ENCODE measurements at regions not wholly inside any gene's neighbourhood (a gene's known extent, or its start where the extent isn't known, plus 50 kb on each side); places are given as distances from the start of the nearest gene placed in this dataset.

DNA sequence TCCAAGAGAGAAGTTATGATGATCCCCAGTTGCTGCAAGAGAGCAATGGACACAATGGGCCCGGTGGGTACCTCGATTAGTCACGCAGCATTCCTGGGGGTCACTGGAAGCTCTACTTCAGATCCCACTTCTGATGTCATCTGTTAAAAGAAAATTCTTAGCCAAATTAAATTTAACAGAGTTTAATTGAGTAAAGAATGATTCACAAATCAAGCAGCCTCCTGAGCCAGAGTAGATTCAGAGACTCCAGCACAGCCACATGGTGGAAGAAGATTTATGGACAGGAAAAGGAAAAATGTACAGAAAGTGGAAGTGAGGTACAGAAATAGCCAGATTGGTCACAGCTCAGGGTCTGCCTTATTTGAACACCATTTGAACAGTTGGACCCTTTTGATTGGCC, 107.5 kb downstream of the SPTSSA start:
- Histone ChIP-seq H3K36me3 (ENCODE audit: control insufficient read depth in 3 of 3, insufficient read depth in 3 of 3, low read length in 3 of 3) (no peaks in the 10 kb centered on the region), H3K9me3 (ENCODE audit: control insufficient read depth in 3 of 3, low read length in 3 of 3) (no peaks in the 10 kb centered on the region), H3K4me1 (ENCODE audit: control insufficient read depth in 3 of 3, insufficient read depth in 3 of 3, low read length in 3 of 3) (no peaks in the 10 kb centered on the region), H3K9ac (ENCODE audit: low read depth in 1 of 3, low read length in 3 of 3) (no peak overlapping the region), H3K27me3 (ENCODE audit: control insufficient read depth in 3 of 3, insufficient read depth in 3 of 3, low read length in 3 of 3) (no peaks in the 10 kb centered on the region), H3K27ac (ENCODE audit: low read depth, low read length) (no peak overlapping the region), H3K4me3 (ENCODE audit: low read length in 3 of 3) (no peak overlapping the region)

DNA sequence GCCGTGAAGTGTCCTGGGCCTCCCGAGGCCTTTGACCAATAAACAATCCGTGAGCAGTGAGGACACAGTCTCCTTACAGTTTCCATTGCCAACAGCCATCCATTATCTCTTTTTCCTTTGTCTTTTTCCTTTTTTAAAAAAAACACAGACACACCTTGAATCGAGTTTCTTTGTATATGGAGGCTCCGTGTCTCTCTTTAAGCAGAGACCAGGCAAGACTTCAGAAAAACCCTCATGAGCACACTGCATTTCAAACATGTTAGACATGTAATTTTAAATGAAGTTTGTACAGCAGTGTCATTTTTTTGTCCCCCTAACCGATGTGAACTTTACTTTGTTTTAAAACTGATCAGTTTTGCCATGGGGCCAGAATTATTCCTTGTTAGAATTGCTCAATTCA, 111.1 kb downstream of the SPTSSA start:
- H3K36me3 ChIP-seq (ENCODE audit: control insufficient read depth in 3 of 3, insufficient read depth in 3 of 3, low read length in 3 of 3) = no peaks in the 10 kb centered on the region
- no peaks in the 10 kb centered on the region for H3K4me1 ChIP-seq (ENCODE audit: control insufficient read depth in 3 of 3, insufficient read depth in 3 of 3, low read length in 3 of 3)
- H3K4me3 ChIP-seq (ENCODE audit: low read length in 3 of 3) = no peak overlapping the region
- no peak overlapping the region for H3K9ac ChIP-seq (ENCODE audit: low read depth in 1 of 3, low read length in 3 of 3)
- no peak overlapping the region for H3K27ac ChIP-seq (ENCODE audit: low read depth, low read length)
- no peaks in the 10 kb centered on the region for H3K9me3 ChIP-seq (ENCODE audit: control insufficient read depth in 3 of 3, low read length in 3 of 3)
- H3K27me3 ChIP-seq (ENCODE audit: control insufficient read depth in 3 of 3, insufficient read depth in 3 of 3, low read length in 3 of 3) = no peaks in the 10 kb centered on the region

GRCh38 chr14:34348592-34348991, 113.4 kb downstream of the SPTSSA start:
- Histone ChIP-seq H3K4me1 (ENCODE audit: control insufficient read depth in 3 of 3, insufficient read depth in 3 of 3, low read length in 3 of 3) (no peaks in the 10 kb centered on the region), H3K27ac (ENCODE audit: low read depth, low read length) (no peak overlapping the region), H3K27me3 (ENCODE audit: control insufficient read depth in 3 of 3, insufficient read depth in 3 of 3, low read length in 3 of 3) (no peaks in the 10 kb centered on the region), H3K36me3 (ENCODE audit: control insufficient read depth in 3 of 3, insufficient read depth in 3 of 3, low read length in 3 of 3) (no peaks in the 10 kb centered on the region), H3K4me3 (ENCODE audit: low read length in 3 of 3) (no peak overlapping the region), H3K9me3 (ENCODE audit: control insufficient read depth in 3 of 3, low read length in 3 of 3) (no peaks in the 10 kb centered on the region), H3K9ac (ENCODE audit: low read depth in 1 of 3, low read length in 3 of 3) (no peak overlapping the region)

DNA sequence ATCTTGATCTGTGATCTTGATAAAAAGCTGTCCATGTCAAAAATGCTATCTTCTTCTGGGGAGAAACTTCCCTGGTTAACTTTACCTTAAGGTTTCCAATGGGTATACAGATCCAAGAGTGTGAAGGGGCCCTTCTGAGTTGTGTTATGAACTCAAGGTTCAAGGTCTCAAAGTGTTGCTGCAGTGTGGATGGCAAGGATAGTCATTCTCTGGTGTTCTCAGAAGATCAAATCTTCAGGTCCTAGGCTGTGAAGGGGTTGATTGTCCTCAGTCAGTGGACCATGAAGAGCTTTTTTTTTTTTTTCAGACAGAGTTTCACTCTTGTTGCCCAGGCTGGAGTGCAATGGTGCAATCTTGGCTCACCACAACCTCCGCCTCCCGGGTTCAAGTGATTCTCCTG, 114.4 kb downstream of the SPTSSA start:
- Histone ChIP-seq H3K36me3 (ENCODE audit: control insufficient read depth in 3 of 3, insufficient read depth in 3 of 3, low read length in 3 of 3) (no peaks in the 10 kb centered on the region), H3K4me1 (ENCODE audit: control insufficient read depth in 3 of 3, insufficient read depth in 3 of 3, low read length in 3 of 3) (no peaks in the 10 kb centered on the region), H3K4me3 (ENCODE audit: low read length in 3 of 3) (no peak overlapping the region), H3K9ac (ENCODE audit: low read depth in 1 of 3, low read length in 3 of 3) (no peak overlapping the region), H3K27ac (ENCODE audit: low read depth, low read length) (no peak overlapping the region), H3K27me3 (ENCODE audit: control insufficient read depth in 3 of 3, insufficient read depth in 3 of 3, low read length in 3 of 3) (no peaks in the 10 kb centered on the region), H3K9me3 (ENCODE audit: control insufficient read depth in 3 of 3, low read length in 3 of 3) (no peaks in the 10 kb centered on the region)

- H3K9me3 ChIP-seq (ENCODE audit: control insufficient read depth in 3 of 3, low read length in 3 of 3) = no peaks in the 10 kb centered on the region
- H3K4me1 ChIP-seq (ENCODE audit: control insufficient read depth in 3 of 3, insufficient read depth in 3 of 3, low read length in 3 of 3) = no peaks in the 10 kb centered on the region
- no peaks in the 10 kb centered on the region for H3K27me3 ChIP-seq (ENCODE audit: control insufficient read depth in 3 of 3, insufficient read depth in 3 of 3, low read length in 3 of 3)
- H3K9ac ChIP-seq (ENCODE audit: low read depth in 1 of 3, low read length in 3 of 3) = no peak overlapping the region
- no peak overlapping the region for H3K27ac ChIP-seq (ENCODE audit: low read depth, low read length)
- no peaks in the 10 kb centered on the region for H3K36me3 ChIP-seq (ENCODE audit: control insufficient read depth in 3 of 3, insufficient read depth in 3 of 3, low read length in 3 of 3)
- H3K4me3 ChIP-seq (ENCODE audit: low read length in 3 of 3) = no peak overlapping the region
Measured at GRCh38 chr14:34345718-34346465, 116.1 kb downstream of the SPTSSA start.

- no peaks in the 10 kb centered on the region for H3K36me3 ChIP-seq (ENCODE audit: control insufficient read depth in 3 of 3, insufficient read depth in 3 of 3, low read length in 3 of 3)
- no peaks in the 10 kb centered on the region for H3K4me1 ChIP-seq (ENCODE audit: control insufficient read depth in 3 of 3, insufficient read depth in 3 of 3, low read length in 3 of 3)
- H3K27ac ChIP-seq (ENCODE audit: low read depth, low read length) = no peak overlapping the region
- H3K9me3 ChIP-seq (ENCODE audit: control insufficient read depth in 3 of 3, low read length in 3 of 3) = no peaks in the 10 kb centered on the region
- H3K27me3 ChIP-seq (ENCODE audit: control insufficient read depth in 3 of 3, insufficient read depth in 3 of 3, low read length in 3 of 3) = no peaks in the 10 kb centered on the region
- no peak overlapping the region for H3K9ac ChIP-seq (ENCODE audit: low read depth in 1 of 3, low read length in 3 of 3)
- no peak overlapping the region for H3K4me3 ChIP-seq (ENCODE audit: low read length in 3 of 3)
Measured at GRCh38 chr14:34344318-34344717, 117.7 kb downstream of the SPTSSA start.

DNA sequence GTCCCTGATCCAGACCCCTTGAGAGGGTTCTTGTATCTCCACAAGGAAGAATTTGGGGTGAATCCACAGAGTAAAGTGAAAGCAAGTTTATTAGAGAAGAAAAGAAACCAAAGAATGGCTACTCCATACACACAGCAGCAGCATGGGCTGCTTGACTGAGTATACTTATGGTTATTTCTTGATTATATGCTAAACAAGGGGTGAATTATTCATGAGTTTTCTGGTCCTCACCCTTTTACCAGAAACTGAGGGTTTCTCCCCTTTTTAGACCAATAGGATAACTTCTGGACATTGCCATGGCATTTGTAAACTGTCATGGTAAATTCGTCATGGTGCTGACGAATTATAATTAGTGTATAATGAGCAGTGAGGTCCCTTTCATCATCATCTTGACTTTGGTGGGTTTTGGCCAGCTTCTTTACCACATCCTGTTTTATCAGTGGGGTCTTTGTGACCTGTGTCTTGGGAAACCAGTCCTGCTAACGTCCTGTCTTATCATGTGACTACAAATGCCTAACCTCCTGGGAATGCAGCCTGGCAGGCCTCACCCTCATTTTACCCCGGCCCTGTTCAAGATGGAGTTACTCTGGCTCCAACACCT, 121.9 kb downstream of the SPTSSA start:
- no peaks in the 10 kb centered on the region for H3K4me1 ChIP-seq (ENCODE audit: control insufficient read depth in 3 of 3, insufficient read depth in 3 of 3, low read length in 3 of 3)
- H3K9me3 ChIP-seq (ENCODE audit: control insufficient read depth in 3 of 3, low read length in 3 of 3) = no peaks in the 10 kb centered on the region
- H3K9ac ChIP-seq (ENCODE audit: low read depth in 1 of 3, low read length in 3 of 3) = no peak overlapping the region
- no peak overlapping the region for H3K27ac ChIP-seq (ENCODE audit: low read depth, low read length)
- H3K4me3 ChIP-seq (ENCODE audit: low read length in 3 of 3) = no peak overlapping the region
- H3K36me3 ChIP-seq (ENCODE audit: control insufficient read depth in 3 of 3, insufficient read depth in 3 of 3, low read length in 3 of 3) = no peaks in the 10 kb centered on the region
- no peaks in the 10 kb centered on the region for H3K27me3 ChIP-seq (ENCODE audit: control insufficient read depth in 3 of 3, insufficient read depth in 3 of 3, low read length in 3 of 3)

DNA sequence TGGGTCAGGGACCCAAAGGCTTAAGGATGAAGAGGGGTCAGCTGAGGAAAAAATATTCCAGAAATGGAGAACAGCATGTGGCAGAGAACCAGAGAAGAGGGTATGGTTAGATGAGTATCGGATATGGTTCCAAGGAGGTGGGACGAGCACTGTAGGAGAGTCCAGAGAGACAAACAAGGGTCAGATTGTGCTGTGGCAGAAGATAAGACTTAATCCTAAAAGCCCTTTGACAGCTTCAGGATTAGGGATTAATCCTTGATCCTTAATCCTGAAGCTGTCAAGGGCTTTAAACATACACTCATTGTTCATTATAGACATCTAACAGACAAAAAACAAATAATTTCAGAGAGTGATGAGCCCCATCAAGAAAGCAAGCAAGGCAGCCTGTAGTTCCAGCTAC, 124.0 kb downstream of the SPTSSA start:
- H3K27ac ChIP-seq (ENCODE audit: low read depth, low read length) = no peak overlapping the region
- no peaks in the 10 kb centered on the region for H3K36me3 ChIP-seq (ENCODE audit: control insufficient read depth in 3 of 3, insufficient read depth in 3 of 3, low read length in 3 of 3)
- H3K9ac ChIP-seq (ENCODE audit: low read depth in 1 of 3, low read length in 3 of 3) = no peak overlapping the region
- H3K9me3 ChIP-seq (ENCODE audit: control insufficient read depth in 3 of 3, low read length in 3 of 3) = no peaks in the 10 kb centered on the region
- no peaks in the 10 kb centered on the region for H3K27me3 ChIP-seq (ENCODE audit: control insufficient read depth in 3 of 3, insufficient read depth in 3 of 3, low read length in 3 of 3)
- H3K4me1 ChIP-seq (ENCODE audit: control insufficient read depth in 3 of 3, insufficient read depth in 3 of 3, low read length in 3 of 3) = no peaks in the 10 kb centered on the region
- no peak overlapping the region for H3K4me3 ChIP-seq (ENCODE audit: low read length in 3 of 3)

DNA sequence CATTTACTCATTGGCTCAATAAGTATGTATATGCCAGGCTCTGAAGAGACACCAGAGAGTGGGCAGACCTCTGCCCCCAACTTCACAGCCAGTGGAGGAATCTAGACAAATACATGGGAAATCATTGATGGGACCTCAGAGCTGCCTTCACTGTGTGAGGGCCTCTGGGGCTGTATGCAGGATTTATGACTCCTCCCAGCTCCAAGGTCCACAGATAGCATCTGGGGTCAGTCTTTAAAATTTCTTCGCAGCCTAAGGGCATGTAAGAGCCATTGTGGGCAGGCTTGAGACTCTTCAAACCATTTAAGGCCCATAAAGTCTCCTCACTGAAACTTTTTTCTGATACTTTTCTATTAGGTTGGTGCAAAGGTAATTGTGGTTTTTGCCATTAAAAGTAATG, 125.5 kb downstream of the SPTSSA start:
- Histone ChIP-seq H3K4me3 (ENCODE audit: low read length in 3 of 3) (no peak overlapping the region), H3K27ac (ENCODE audit: low read depth, low read length) (no peak overlapping the region), H3K9me3 (ENCODE audit: control insufficient read depth in 3 of 3, low read length in 3 of 3) (no peaks in the 10 kb centered on the region), H3K9ac (ENCODE audit: low read depth in 1 of 3, low read length in 3 of 3) (no peak overlapping the region), H3K4me1 (ENCODE audit: control insufficient read depth in 3 of 3, insufficient read depth in 3 of 3, low read length in 3 of 3) (peaks cover 0 to 6% (median 0%) of the 10 kb centered on the region in 3 donors), H3K36me3 (ENCODE audit: control insufficient read depth in 3 of 3, insufficient read depth in 3 of 3, low read length in 3 of 3) (no peaks in the 10 kb centered on the region), H3K27me3 (ENCODE audit: control insufficient read depth in 3 of 3, insufficient read depth in 3 of 3, low read length in 3 of 3) (no peaks in the 10 kb centered on the region)

GRCh38 chr14:34335968-34336367, 126.1 kb downstream of the SPTSSA start:
- no peak overlapping the region for H3K9ac ChIP-seq (ENCODE audit: low read depth in 1 of 3, low read length in 3 of 3)

More at GRCh38 chr14:34335968-34336367, 126.1 kb downstream of the SPTSSA start:
- no peaks in the 10 kb centered on the region for H3K27me3 ChIP-seq (ENCODE audit: control insufficient read depth in 3 of 3, insufficient read depth in 3 of 3, low read length in 3 of 3)
- H3K9me3 ChIP-seq (ENCODE audit: control insufficient read depth in 3 of 3, low read length in 3 of 3) = no peaks in the 10 kb centered on the region
- peaks cover 0 to 7% (median 0%) of the 10 kb centered on the region in 3 donors for H3K4me1 ChIP-seq (ENCODE audit: control insufficient read depth in 3 of 3, insufficient read depth in 3 of 3, low read length in 3 of 3)
- no peaks in the 10 kb centered on the region for H3K36me3 ChIP-seq (ENCODE audit: control insufficient read depth in 3 of 3, insufficient read depth in 3 of 3, low read length in 3 of 3)
- H3K27ac ChIP-seq (ENCODE audit: low read depth, low read length) = no peak overlapping the region
- no peak overlapping the region for H3K4me3 ChIP-seq (ENCODE audit: low read length in 3 of 3)
